Fibroblast of pulmonary artery (primary cell): ENCODE measurements at regions not wholly inside any gene's neighbourhood (a gene's known extent, or its start where the extent isn't known, plus 50 kb on each side); places are given as distances from the start of the nearest gene placed in this dataset.

Source experiments
- DNase-seq: peaks from one replicate; pipeline ENCODE4 v3.0.0-alpha.2; 2010; ENCODE audit warnings: low read depth
- H3K4me3 ChIP-seq: replicated peaks from 2 replicates; pipeline ENCODE4 v1.5.1; 2011; ENCODE audit warnings: low read depth, mild to moderate bottlenecking, control low read depth, low read length, moderate library complexity
- TF ChIP-seq, protein P1 (sequence below): IDR thresholded peaks from 2 replicates; pipeline ENCODE4 v1.5.1; 2011; ENCODE audit warnings: mild to moderate bottlenecking, control low read depth, low read length, inconsistent platforms; ENCODE audit errors: missing control alignments

DNA sequence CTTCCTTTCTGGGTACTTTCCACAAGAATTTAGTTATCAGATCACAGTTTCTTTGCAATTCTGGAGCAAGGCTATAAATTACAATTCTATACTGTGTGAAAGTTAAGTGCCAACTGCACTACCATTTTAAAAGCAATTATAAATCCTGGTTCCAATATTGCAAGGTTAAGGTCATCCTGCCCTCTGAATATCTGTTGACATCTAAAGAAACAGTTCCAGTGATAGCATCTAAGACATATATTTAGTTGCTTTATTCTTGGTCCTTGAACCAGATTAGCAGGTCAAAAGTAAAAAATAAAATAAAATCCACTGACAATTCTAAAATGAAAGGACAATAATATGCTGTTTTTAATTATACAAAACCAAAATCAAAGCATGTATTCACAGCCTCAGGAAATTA is 334.2 kb downstream of the ATXN7L3B start:
- TF ChIP-seq, protein P1, sequence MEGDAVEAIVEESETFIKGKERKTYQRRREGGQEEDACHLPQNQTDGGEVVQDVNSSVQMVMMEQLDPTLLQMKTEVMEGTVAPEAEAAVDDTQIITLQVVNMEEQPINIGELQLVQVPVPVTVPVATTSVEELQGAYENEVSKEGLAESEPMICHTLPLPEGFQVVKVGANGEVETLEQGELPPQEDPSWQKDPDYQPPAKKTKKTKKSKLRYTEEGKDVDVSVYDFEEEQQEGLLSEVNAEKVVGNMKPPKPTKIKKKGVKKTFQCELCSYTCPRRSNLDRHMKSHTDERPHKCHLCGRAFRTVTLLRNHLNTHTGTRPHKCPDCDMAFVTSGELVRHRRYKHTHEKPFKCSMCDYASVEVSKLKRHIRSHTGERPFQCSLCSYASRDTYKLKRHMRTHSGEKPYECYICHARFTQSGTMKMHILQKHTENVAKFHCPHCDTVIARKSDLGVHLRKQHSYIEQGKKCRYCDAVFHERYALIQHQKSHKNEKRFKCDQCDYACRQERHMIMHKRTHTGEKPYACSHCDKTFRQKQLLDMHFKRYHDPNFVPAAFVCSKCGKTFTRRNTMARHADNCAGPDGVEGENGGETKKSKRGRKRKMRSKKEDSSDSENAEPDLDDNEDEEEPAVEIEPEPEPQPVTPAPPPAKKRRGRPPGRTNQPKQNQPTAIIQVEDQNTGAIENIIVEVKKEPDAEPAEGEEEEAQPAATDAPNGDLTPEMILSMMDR, result no peak
- DNase-seq, result no peak
- no peak overlapping the region for H3K4me3 ChIP-seq

DNA sequence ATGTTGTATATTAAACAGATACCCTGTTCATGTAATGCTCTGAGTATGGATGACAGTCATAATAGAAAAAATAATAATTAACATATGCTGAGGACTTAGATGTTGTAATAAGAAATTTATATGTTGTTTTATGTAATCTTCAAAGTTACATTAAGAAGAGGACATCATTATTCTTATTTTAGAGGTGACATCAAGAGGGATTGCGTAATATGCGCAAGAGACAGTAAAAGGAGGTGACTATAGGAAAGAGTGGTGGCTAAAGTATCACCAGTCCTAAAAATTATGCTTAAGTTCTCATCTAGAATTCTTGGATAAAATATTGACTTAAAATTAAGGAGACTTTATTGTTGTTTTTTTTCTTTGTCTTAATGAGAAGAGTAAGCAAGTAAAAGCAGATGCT is 323.9 kb downstream of the KCNC2 start:
- no peak overlapping the region for H3K4me3 ChIP-seq
- TF ChIP-seq, protein P1, result no peak
- no peak for DNase-seq

DNA sequence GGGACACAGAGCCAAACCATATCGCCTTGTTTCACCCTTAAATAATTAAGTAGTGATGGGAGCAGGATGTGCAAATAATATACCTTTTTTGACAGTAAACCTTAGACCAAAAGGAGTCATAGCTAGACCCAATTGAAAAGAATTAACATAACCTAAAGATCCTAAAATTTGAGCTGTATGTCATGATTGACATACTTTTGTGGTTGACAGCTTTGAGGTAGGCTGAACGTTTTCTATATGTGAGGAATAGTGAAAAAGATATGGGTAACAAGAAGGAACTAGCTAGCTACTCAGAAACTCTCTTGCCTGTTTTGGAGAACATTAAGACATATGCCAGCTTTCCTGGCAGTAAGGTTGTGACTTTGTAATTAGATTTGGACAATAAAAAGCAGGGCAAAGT is 320.6 kb downstream of the KCNC2 start:
- DNase-seq, result no peak
- TF ChIP-seq, protein P1, result no peak
- no peak overlapping the region for H3K4me3 ChIP-seq

DNA sequence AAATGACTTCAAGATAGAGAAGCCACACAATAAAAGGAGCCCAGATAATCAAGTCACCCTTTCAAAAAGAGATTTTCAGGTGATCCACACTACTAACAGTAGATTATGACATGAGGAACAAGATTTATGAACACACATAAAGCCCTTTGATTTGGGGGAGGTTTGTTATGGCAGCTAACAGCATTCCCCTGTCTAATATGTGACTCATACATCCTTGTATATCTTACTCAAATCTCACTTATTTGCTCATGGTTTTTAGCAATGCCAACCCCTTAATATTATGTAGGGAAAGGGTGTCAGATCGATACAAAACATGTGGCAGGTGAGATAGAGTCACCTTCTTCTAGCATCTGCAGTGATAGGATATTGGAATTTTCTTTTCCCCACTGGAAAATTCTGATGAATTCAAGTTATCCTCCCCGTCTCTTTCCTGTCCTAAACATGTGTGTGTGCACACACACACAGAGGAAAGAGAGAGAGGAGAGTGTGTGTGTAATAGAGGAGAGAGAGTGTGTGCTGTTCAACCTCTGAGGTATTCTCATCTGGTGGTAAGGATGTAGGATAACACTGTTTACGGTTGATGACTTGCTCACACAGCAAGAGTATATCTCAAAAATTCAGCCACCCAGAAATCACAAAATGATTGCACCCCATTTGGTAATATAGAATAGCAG is 319.9 kb downstream of the KCNC2 start:
- no peak overlapping the region for H3K4me3 ChIP-seq
- DNase-seq, result peak; percentile 18
- TF ChIP-seq, protein P1, result no peak

DNA sequence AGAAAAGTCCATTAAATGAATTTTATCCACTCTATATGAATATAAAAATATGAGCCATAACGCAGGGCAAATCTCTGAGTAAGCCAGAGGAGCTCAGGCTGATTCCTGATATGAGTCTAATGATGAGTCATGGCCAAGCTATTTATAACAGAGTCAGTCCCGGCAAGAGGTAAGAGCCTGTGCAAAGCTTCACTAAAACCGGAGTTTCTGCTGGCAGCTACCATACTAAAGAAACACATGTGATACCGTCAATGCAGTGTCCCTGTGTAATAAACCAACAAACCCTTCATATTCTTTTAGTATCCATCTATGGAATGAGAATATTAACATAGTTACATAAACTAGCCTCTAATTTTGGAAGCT is 319.4 kb downstream of the KCNC2 start:
- peak; percentile 76 for DNase-seq
- H3K4me3 ChIP-seq, result no peak overlapping the region
- TF ChIP-seq, protein P1, result no peak

DNA sequence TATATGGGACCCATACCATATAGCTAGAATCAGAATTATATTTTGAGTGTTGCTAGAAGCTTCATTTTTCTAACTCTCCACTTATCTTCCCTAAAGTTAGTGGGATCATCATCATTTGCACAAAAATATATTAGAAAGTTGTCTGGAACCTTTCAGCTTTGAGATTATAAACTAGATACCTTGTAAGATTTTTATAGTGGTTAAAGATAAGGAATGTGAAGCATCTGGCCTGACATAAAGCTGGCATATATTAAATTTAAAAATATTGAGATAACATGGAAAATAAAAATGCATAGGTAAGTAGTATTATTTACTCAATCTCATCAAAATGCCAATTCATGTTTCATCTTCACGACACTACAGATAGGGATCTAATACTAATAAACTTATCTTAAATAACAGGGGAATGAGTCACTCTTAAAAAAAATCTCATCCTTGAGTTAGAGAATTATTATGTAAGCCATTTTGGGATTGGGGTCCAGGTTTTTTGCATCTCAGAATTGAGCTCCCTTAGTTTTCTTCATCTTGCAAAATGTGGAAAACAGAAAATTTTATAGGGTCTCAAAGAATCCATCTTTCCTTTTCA is 318.5 kb downstream of the KCNC2 start:
- no peak for DNase-seq
- H3K4me3 ChIP-seq, result no peak overlapping the region
- TF ChIP-seq, protein P1, result no peak
